ENCODE measurements at regions not wholly inside any gene's neighbourhood (a gene's known extent, or its start where the extent isn't known, plus 50 kb on each side); places are given as distances from the start of the nearest gene placed in this dataset.

DNA sequence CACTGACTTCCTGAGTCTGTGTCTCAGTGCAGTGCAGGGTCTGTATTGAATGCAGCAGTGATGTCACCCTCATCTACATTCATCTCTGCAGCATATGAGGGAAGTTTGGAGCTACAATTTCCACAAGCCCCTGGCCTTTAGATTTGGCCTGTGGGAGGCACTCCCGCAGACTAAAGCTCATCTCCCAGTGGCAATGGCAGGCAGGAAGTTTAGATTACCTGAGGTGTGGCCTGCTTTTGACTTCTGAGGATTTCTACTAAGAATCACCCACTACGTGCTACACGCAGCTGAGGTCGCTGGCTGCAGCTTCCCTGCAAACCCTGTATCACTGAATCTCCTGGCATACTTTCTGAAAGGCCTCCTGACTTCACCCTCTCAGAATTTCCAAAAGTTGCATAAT lies 202.2 kb upstream of the PRKD1 start:
- Mint-ChIP-seq H3K27ac (ENCODE audit: unreplicated experiment) (no peak overlapping the region), H3K4me3 (ENCODE audit: low read depth, unreplicated experiment) (no peak overlapping the region), H3K36me3 (ENCODE audit: insufficient read depth, unreplicated experiment) (no peaks in the 10 kb centered on the region), H3K9me3 (ENCODE audit: low read depth, unreplicated experiment) (no peaks in the 10 kb centered on the region), H3K4me1 (ENCODE audit: low read depth, unreplicated experiment) (no peaks in the 10 kb centered on the region), H3K27me3 (ENCODE audit: unreplicated experiment) (no peaks in the 10 kb centered on the region)
- TF ChIP-seq, protein P1, sequence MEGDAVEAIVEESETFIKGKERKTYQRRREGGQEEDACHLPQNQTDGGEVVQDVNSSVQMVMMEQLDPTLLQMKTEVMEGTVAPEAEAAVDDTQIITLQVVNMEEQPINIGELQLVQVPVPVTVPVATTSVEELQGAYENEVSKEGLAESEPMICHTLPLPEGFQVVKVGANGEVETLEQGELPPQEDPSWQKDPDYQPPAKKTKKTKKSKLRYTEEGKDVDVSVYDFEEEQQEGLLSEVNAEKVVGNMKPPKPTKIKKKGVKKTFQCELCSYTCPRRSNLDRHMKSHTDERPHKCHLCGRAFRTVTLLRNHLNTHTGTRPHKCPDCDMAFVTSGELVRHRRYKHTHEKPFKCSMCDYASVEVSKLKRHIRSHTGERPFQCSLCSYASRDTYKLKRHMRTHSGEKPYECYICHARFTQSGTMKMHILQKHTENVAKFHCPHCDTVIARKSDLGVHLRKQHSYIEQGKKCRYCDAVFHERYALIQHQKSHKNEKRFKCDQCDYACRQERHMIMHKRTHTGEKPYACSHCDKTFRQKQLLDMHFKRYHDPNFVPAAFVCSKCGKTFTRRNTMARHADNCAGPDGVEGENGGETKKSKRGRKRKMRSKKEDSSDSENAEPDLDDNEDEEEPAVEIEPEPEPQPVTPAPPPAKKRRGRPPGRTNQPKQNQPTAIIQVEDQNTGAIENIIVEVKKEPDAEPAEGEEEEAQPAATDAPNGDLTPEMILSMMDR (IDR thresholded peaks at IDR 0.05; ENCODE audit: unreplicated experiment) = no peak
- CTCF ChIA-PET = no interaction called here
- intact Hi-C loops (cut with micrococcal nuclease; ENCODE audit: unreplicated experiment) = no loop called here
- no TSS peak for BruUV-seq (replicated peaks)
- no peak for DNase-seq

DNA sequence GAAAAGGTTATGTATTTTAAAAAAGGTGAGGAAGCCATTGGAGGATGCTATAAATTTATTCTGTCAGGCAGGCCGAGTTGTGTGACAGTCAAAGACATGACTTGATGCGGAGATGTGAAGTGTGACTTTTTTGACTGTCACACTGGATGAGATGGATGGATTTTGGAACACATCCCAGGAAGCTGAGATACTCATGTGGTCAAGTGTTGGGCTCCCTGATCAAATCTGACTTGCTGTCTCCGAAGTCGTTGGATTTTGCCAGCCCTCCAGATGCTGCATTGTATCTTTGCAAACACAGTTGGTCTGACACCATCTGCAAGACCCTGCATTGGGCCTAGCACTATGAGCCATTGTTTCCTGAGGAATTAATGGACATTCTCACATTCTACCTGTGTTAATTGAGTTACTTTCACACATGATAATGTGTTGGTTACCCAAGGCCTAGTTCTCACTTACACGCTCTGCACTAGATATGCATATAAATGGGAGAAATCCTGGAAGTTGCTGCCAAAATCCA lies 204.0 kb upstream of the PRKD1 start:
- no peak overlapping the region for H3K4me3 Mint-ChIP-seq (ENCODE audit: low read depth, unreplicated experiment)
- TF ChIP-seq, protein P1 (IDR thresholded peaks at IDR 0.05; ENCODE audit: unreplicated experiment) = no peak
- intact Hi-C loops (cut with micrococcal nuclease; ENCODE audit: unreplicated experiment) = no loop called here
- CTCF ChIA-PET = interaction anchor here (0.7 kb wide), 1 partner anchor 386 kb away, joined by 4 read pairs; no protein-coding TSS in a partner anchor
- H3K27me3 Mint-ChIP-seq (ENCODE audit: unreplicated experiment) = no peaks in the 10 kb centered on the region
- H3K36me3 Mint-ChIP-seq (ENCODE audit: insufficient read depth, unreplicated experiment) = no peaks in the 10 kb centered on the region
- H3K4me1 Mint-ChIP-seq (ENCODE audit: low read depth, unreplicated experiment) = no peaks in the 10 kb centered on the region
- H3K27ac Mint-ChIP-seq (ENCODE audit: unreplicated experiment) = no peak overlapping the region
- BruUV-seq (replicated peaks) = no TSS peak
- H3K9me3 Mint-ChIP-seq (ENCODE audit: low read depth, unreplicated experiment) = no peaks in the 10 kb centered on the region
- no peak for DNase-seq

GRCh38 chr14:30132196-30132595 lies 204.5 kb upstream of the PRKD1 start:
- intact Hi-C loops (cut with micrococcal nuclease; ENCODE audit: unreplicated experiment) = no loop called here
- CTCF ChIA-PET = no interaction called here
- no peaks in the 10 kb centered on the region for H3K4me1 Mint-ChIP-seq (ENCODE audit: low read depth, unreplicated experiment)
- no peaks in the 10 kb centered on the region for H3K36me3 Mint-ChIP-seq (ENCODE audit: insufficient read depth, unreplicated experiment)
- TF ChIP-seq, protein P1 (IDR thresholded peaks at IDR 0.05; ENCODE audit: unreplicated experiment) = no peak
- no peak overlapping the region for H3K27ac Mint-ChIP-seq (ENCODE audit: unreplicated experiment)
- DNase-seq = peak; percentile 11
- BruUV-seq (replicated peaks) = no TSS peak
- H3K27me3 Mint-ChIP-seq (ENCODE audit: unreplicated experiment) = no peaks in the 10 kb centered on the region
- H3K9me3 Mint-ChIP-seq (ENCODE audit: low read depth, unreplicated experiment) = no peaks in the 10 kb centered on the region
- H3K4me3 Mint-ChIP-seq (ENCODE audit: low read depth, unreplicated experiment) = no peak overlapping the region

DNA sequence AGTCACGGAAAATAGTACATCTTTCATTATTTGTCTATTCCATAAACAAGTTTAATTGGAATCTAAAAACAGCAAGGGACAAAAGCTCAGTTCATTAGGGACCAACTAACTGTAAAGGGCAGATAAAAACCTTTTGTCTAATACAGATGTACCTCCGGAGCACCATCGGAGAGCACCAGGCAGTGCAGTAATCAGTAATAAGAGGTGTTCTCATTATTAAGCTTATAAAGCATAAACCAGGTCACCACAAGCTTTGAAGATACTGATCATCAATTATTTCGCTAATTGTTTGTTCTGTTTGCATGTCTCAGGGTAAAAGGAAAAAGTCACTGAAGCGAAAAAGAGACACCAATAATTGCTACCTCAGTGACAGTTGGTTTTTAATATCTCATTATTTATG lies 207.3 kb upstream of the PRKD1 start:
- H3K9me3 Mint-ChIP-seq (ENCODE audit: low read depth, unreplicated experiment) = no peaks in the 10 kb centered on the region

More for the DNA sequence above, 207.3 kb upstream of the PRKD1 start:
- H3K27me3 Mint-ChIP-seq (ENCODE audit: unreplicated experiment) = no peaks in the 10 kb centered on the region
- no TSS peak for BruUV-seq (replicated peaks)
- no peak overlapping the region for H3K4me3 Mint-ChIP-seq (ENCODE audit: low read depth, unreplicated experiment)
- TF ChIP-seq, protein P1 (IDR thresholded peaks at IDR 0.05; ENCODE audit: unreplicated experiment) = no peak
- no peaks in the 10 kb centered on the region for H3K4me1 Mint-ChIP-seq (ENCODE audit: low read depth, unreplicated experiment)
- CTCF ChIA-PET = no interaction called here
- no peak overlapping the region for H3K27ac Mint-ChIP-seq (ENCODE audit: unreplicated experiment)
- intact Hi-C loops (cut with micrococcal nuclease; ENCODE audit: unreplicated experiment) = no loop called here
- no peaks in the 10 kb centered on the region for H3K36me3 Mint-ChIP-seq (ENCODE audit: insufficient read depth, unreplicated experiment)
- no peak for DNase-seq
